ENCODE measurements at regions not wholly inside any gene's neighbourhood (a gene's known extent, or its start where the extent isn't known, plus 50 kb on each side); places are given as distances from the start of the nearest gene placed in this dataset.

DNA sequence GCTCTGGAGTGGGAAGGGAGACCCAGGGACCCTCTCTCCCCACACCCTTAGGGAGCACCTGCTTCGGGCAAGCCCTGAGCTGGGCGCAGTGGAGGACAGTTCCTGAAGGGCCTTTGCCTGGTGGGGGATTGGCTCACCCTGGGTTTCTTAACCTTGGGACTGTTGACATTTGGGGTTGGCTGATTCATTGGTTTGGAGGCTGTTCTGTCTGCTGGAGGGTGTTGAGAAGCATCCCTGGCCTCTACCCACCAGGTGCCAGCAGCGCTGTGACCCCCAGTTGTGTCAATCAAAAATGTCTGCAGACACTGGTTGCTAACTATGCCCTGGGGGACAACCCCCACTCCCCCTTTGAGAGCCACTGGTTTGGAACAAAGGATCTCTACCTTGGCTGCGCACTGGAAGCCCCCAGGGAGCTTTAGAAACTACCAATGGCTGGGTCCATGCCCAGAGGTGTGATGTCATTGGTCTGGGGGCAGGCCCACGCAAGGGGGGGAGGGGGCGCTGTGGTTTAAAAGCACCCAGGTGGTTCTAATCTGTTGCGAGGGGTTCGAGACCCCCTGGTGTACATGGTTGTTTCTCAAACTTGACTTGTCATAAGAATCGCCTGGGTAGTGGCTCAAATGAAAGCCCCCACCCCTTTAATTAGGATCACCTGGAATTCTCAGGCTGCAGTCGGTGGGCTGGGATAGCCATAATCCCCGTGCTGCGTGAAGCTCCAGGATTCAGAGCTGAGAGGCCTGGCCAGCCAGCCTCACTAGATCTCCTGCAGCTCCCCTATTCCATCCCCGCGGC, 151.9 kb upstream of the GSE1 start:
- ChIA-PET CTCF (interaction anchor here (1.0 to 1.1 kb wide), 2 partner anchors 41 to 155 kb away, joined by 3 to 4 read pairs; no protein-coding TSS in a partner anchor), POLR2A (no interaction called here)
- ATAC-seq, result no peak
- Mint-ChIP-seq H3K27me3 (ENCODE audit: low read depth) (peaks cover 32% of the 10 kb centered on the region), H3K27ac (no peak overlapping the region), H3K4me1 (ENCODE audit: low read depth) (peaks cover 3% of the 10 kb centered on the region), H3K36me3 (ENCODE audit: low read depth) (no peaks in the 10 kb centered on the region), H3K4me3 (no peak overlapping the region), H3K9me3 (ENCODE audit: insufficient read depth) (no peaks in the 10 kb centered on the region)
- DNase-seq, result no peak

DNA sequence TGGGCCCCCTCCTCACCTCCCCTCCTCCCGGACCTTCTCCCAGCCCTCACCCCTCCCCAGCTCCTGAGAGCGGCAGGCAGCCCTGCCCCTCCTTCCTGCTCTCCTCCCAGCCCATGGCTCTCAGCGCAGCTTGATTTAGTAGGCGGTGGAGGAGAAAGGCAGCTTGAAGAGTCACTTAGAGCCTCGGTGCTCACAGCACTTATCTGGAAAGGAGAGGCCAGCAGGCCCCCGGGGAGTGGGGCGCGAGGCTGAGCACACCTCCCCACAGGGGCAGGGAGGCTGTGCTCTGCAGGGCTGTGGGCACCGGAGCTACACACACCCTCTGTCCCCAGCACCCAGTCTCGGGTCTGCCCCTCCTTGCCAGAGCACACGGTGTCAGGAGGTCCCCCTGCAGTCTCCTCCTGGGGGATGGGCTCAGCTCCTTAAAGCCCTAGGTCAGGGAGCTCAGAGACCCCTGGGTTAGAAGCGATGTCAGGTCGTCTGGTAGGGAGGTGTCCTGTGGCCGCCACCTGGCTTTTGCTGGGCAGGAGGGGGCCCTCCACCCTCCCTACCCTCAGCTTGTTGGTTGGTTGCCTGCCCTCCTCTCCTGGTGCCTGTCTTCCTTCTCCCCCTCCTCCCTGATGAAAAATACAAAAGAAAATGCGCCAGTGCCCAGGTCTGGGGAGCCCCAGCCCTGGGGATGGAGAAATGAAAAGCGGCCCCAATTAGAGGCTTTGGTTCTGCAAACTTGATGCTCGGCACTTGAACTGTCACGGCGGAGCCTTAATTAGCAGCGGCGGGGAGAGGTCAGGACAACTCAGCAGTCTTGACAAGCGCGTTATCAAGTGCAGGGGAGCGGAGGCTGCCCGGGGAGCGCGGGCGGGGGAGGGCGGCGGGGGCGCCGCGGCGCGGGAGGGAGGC, 151.1 kb upstream of the GSE1 start:
- DNase-seq (no peak), ATAC-seq (peak; percentile 23)
- no peak overlapping the region for H3K4me3 Mint-ChIP-seq
- ChIA-PET CTCF (interaction anchor here (1.0 to 1.1 kb wide), 2 partner anchors 42 to 154 kb away, joined by 3 to 4 read pairs; no protein-coding TSS in a partner anchor), POLR2A (no interaction called here)
- H3K27me3 Mint-ChIP-seq (ENCODE audit: low read depth), result peaks cover 32% of the 10 kb centered on the region
- H3K27ac Mint-ChIP-seq, result no peak overlapping the region
- no peaks in the 10 kb centered on the region for H3K9me3 Mint-ChIP-seq (ENCODE audit: insufficient read depth)
- H3K4me1 Mint-ChIP-seq (ENCODE audit: low read depth), result peaks cover 3% of the 10 kb centered on the region
- H3K36me3 Mint-ChIP-seq (ENCODE audit: low read depth), result no peaks in the 10 kb centered on the region

DNA sequence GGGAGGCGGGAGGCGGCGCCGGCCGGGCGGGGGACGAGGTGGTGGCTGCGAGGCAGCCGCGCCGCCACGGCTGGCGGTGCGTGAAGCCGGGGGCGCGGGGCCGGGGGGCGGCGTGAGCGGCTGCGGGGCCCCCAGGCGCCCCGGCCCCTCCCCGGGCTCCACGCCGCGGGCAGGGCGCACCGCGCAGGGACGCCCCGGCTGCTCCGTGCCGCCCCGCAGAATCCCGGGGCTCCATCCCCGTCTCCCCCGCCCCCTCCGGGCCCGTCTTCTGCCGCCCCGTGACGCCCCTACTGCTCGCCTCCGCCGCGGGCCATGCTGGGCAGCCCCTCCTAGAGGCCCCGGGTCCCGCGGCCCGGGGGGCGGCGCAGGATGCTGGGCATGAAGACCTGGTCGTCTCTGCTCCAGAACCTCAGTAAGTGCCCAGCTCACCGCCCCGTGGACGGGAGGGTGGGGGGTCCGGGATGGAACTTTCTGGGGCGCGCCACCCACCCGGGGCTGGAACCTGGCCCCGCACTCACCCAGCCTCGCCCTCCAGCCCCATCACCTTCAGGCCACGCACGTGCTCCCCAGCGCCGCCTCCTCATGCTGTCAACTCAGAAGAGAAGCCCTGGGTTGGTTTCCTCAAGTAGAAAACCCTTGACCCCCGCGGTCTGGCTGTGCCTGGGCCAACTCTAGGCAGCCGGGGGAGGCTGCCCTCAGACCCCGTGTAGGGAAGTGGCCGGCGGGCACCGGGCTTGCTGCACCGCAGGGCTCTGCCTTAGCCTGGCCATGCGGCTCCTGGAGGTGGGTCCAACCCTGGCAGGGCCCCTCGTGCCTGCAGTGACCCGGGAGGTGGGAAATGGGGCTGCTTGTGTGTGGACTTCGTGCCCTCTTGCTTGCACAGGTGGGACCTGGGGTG, 150.2 kb upstream of the GSE1 start:
- Mint-ChIP-seq H3K4me1 (ENCODE audit: low read depth) (peaks cover 3% of the 10 kb centered on the region), H3K27ac (no peak overlapping the region), H3K4me3 (no peak overlapping the region), H3K9me3 (ENCODE audit: insufficient read depth) (no peaks in the 10 kb centered on the region), H3K27me3 (ENCODE audit: low read depth) (peaks cover 32% of the 10 kb centered on the region), H3K36me3 (ENCODE audit: low read depth) (no peaks in the 10 kb centered on the region)
- DNase-seq (no peak), ATAC-seq (no peak)
- ChIA-PET CTCF (no interaction called here), POLR2A (no interaction called here)

DNA sequence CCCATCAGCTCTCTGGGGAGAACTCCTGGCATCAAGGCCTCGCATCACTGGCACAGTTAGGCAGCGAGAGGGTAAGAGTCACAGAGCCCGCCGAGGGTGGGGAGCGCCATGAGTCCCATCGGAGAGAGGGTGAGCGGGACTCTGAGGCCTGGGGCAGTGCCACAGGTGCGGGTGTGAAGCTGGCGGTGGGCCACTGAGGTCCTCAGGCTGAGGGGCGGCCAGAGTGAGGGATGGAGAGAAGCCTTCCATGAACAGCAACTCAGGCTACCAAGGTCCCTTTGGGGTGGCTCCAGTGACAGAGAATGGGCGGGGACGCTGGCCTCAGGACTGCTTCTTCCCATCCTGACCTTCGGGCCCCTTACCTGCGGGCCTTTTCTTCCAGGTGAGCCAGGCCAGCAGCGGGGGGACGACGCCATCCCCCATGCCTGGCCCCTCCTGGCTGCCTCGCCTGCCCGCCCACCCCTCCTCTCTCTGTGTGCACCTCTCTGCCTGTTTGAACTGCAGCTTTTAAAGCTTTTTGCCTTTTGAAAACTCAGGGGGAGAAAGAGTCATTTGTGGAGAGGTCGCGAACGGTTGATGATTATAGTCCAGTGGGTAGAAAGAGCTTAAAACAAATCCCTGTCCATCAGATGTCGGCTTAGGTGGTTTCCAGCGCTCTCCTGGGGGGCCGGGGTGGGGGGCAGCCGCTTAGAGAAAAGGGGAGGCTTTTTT, 149.3 kb upstream of the GSE1 start:
- Mint-ChIP-seq H3K27ac (no peak overlapping the region), H3K4me3 (no peak overlapping the region), H3K27me3 (ENCODE audit: low read depth) (peaks cover 32% of the 10 kb centered on the region), H3K4me1 (ENCODE audit: low read depth) (peaks cover 3% of the 10 kb centered on the region), H3K36me3 (ENCODE audit: low read depth) (no peaks in the 10 kb centered on the region), H3K9me3 (ENCODE audit: insufficient read depth) (no peaks in the 10 kb centered on the region)
- ChIA-PET POLR2A (no interaction called here), CTCF (interaction anchor here (1.2 kb wide), 1 partner anchor 35 kb away, joined by 3 read pairs; no protein-coding TSS in a partner anchor)
- ATAC-seq (no peak), DNase-seq (no peak)

DNA sequence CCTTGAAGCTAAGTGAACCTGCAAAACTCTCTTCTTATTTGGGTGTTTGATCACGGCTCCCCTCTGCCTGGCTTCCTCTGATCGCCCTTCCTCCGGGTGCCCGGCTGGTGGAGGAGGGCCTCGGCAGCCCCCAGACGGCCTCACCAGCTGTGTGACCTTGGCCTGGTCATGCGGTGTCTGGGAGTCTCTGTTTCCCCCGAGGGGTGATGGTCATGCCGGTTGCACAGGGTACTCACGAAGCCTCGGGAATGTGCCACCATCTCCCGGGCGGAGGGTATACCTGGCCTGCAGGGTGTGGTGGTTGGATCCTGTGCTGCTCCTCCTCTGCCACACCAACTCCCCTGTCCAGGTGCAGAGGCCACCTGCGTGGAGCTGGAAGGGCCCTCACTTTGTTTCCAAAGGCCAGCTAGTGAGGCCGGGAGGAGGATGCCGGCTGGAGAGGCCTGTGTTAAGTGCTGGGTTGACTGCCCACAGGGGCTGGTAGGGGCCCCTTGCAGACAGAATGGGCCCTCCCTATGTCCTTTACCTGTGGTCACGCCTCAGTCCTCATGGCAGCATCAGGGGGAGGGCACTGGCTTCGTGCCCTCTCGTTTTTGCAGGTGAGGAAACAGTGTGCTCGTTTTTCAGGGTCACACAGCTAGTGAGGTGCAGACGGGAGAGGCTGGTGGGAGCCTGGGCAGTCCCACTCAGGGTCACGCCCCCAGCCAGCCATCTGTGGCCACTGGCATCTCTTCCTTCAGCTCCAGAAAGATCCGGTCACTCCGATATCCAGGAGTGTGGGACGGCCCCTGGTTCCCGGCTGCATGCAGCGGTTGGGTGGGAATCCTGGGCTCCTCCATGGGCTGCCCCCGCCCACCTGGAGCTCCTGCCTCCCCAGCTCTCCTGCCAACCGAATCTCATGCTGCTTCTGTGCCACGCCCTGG, 148.5 kb upstream of the GSE1 start:
- Mint-ChIP-seq H3K9me3 (ENCODE audit: insufficient read depth) (no peaks in the 10 kb centered on the region), H3K27ac (no peak overlapping the region), H3K36me3 (ENCODE audit: low read depth) (no peaks in the 10 kb centered on the region), H3K4me3 (no peak overlapping the region), H3K4me1 (ENCODE audit: low read depth) (peaks cover 3% of the 10 kb centered on the region), H3K27me3 (ENCODE audit: low read depth) (peaks cover 32% of the 10 kb centered on the region)
- ChIA-PET CTCF (interaction anchor here (1.2 kb wide), 1 partner anchor 36 kb away, joined by 3 read pairs; no protein-coding TSS in a partner anchor), POLR2A (no interaction called here)
- no peak for DNase-seq
- ATAC-seq, result no peak

DNA sequence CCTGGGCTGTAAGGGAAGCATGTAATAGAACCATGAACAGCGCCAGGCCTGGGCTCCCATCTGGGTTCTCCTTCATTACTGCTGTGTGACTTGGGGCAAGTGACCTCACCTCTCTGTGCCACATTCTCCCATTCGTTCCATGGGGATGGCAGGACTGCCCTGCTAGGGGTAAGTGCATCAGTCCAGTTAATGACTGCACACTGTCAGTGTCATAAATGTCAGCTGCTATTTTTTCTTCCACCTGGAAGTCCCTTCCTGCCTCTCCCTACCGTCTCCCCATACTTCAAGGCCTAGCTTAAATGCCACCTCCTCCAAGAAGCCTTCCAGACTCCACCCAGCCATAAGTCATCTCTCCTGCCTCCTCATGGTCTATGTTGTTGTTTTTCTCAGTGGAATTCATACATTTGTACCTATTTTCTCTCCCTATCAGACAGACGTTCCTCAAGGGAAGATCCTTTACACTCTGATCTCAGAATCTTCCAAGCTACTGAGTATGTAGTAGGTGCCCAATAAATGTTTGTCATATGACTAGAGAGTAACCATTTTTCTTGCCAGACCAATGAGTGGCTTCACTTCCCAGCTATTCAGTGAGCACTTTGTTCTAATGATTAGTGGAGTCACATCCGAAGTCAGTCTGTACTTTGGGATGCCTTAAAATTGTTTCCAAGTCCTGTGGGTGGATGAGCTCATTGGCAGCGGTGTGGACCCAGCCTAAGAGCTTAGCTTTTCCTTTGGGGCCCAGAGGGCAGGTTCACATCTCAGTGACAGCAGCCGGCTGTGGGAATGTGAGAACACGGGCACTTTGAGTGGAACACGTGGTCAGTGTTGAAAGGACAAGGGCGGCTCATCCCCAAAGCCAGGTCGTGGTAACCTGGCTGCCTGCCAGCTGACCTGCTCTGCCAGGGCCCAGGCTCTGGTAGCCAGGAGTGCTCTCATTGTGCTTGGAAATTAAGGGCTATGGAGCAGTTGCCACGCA, 147.5 kb upstream of the GSE1 start:
- Mint-ChIP-seq H3K27ac (no peak overlapping the region), H3K27me3 (ENCODE audit: low read depth) (peaks cover 28% of the 10 kb centered on the region), H3K4me3 (no peak overlapping the region), H3K4me1 (ENCODE audit: low read depth) (peaks cover 3% of the 10 kb centered on the region), H3K9me3 (ENCODE audit: insufficient read depth) (no peaks in the 10 kb centered on the region), H3K36me3 (ENCODE audit: low read depth) (no peaks in the 10 kb centered on the region)
- DNase-seq (no peak), ATAC-seq (no peak)
- ChIA-PET CTCF (no interaction called here), POLR2A (no interaction called here)

DNA sequence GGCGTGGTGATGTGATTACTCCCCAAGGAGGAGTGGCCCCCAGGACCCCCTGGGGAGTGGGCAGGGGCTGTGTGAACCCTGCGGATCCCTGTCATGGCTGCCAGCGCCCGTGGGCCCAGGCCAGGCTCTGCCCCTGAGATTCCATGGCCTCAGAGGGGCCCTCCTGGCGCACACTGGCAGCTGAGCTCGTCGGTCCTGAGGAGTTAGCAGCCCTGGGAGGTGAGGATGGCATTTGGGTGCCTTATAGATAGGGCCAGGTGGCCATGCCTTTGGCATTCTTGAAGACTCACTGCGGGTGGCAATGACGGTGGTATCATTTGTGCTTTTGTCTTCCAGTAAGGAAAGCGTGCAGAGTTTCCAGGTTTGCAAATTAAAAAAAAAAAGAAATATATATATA, 146.8 kb upstream of the GSE1 start:
- Mint-ChIP-seq H3K27ac (no peak overlapping the region), H3K4me1 (ENCODE audit: low read depth) (peaks cover 3% of the 10 kb centered on the region), H3K4me3 (no peak overlapping the region), H3K9me3 (ENCODE audit: insufficient read depth) (no peaks in the 10 kb centered on the region), H3K36me3 (ENCODE audit: low read depth) (no peaks in the 10 kb centered on the region), H3K27me3 (ENCODE audit: low read depth) (peaks cover 23% of the 10 kb centered on the region)
- DNase-seq, result no peak
- ChIA-PET POLR2A (no interaction called here), CTCF (no interaction called here)
- no peak for ATAC-seq

DNA sequence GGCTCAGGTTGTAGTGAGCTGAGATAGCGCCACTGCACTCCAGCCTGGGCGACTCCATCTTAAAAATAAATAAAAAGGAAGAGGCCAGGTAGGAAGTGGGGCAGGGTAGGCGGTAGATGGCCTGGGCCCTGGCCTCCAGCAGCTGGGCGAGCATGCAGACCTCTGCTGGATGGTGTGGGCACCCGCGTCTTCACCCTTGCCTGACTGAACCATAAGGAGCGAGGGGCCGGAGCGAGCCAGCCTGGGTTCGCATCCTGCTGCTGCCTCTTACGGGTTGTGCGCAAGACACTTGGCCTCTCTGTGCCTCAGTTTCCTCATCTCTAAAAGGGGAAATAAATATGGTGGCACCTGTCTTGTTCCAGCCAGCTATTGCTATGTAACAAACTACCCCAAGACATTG, 146.1 kb upstream of the GSE1 start:
- POLR2A ChIA-PET, result no interaction called here
- H3K27me3 Mint-ChIP-seq (ENCODE audit: low read depth), result peaks cover 19% of the 10 kb centered on the region
- CTCF ChIA-PET, result no interaction called here
- peaks cover 3% of the 10 kb centered on the region for H3K4me1 Mint-ChIP-seq (ENCODE audit: low read depth)
- no peak overlapping the region for H3K27ac Mint-ChIP-seq
- H3K9me3 Mint-ChIP-seq (ENCODE audit: insufficient read depth), result no peaks in the 10 kb centered on the region
- no peak for ATAC-seq
- H3K36me3 Mint-ChIP-seq (ENCODE audit: low read depth), result no peaks in the 10 kb centered on the region
- no peak overlapping the region for H3K4me3 Mint-ChIP-seq
- DNase-seq, result no peak

DNA sequence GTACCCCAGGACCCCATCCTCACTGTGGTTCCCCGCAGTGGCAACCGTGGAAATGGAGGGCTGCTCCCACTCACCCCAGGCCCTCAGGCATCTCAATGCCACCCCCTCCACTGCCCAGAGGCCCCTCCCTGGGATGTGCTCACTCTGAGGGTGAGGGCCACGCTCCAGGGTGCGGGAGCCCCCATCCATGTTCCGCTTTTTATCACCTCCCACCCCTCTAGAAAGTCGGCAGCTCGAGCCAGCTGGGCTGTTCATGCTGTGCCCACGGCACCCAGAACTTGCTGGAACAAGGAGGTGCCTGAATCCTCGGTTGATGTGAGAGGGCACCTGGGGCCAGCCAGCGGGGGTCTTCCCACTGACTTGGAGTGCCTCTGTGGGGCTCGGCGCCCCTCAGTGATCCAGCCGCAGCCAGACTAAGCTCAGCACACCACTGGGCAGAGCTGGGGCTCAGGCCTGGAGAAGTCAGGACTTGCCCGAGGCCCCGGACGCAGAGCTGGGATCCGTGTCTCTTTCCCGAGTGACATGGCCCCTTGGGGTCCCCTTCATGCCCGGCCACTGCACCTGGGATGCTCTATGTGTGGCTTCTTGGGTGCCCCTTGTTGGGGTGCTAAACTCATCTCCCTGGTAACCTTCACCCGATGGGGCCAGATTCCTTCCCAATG, 143.1 kb upstream of the GSE1 start:
- Mint-ChIP-seq H3K4me1 (ENCODE audit: low read depth) (no peaks in the 10 kb centered on the region), H3K4me3 (no peak overlapping the region), H3K27me3 (ENCODE audit: low read depth) (peaks cover 6% of the 10 kb centered on the region), H3K36me3 (ENCODE audit: low read depth) (no peaks in the 10 kb centered on the region), H3K9me3 (ENCODE audit: insufficient read depth) (no peaks in the 10 kb centered on the region), H3K27ac (no peak overlapping the region)
- ATAC-seq (no peak), DNase-seq (no peak)
- ChIA-PET CTCF (interaction anchor here (0.6 to 1.7 kb wide), 3 partner anchors 10 to 50 kb away, joined by 3 to 6 read pairs (median 3); no protein-coding TSS in a partner anchor), POLR2A (no interaction called here)
